Lung (tissue), 9 donors: ENCODE measurements at regions not wholly inside any gene's neighbourhood (a gene's known extent, or its start where the extent isn't known, plus 50 kb on each side); places are given as distances from the start of the nearest gene placed in this dataset.
"Not testable (repeated sequence)": the region's sequence is repeated elsewhere in the genome, so short reads cannot be mapped to it uniquely, and the experiment has no call there.

Source experiments
- ATAC-seq: fragments of 200-7000 bp; cut with Tn5 transposase; one replicate; pipeline ENCODE4 v1.9.1; 2020; ENCODE audit warnings: moderate number of reproducible peaks; ENCODE audit not compliant: insufficient read depth, low FRiP score
- DNase-seq, 3 donors: peaks; one replicate each; pipeline ENCODE4 v3.0.0-alpha.2; 2013 to 2017
- H3K27ac ChIP-seq, 2 donors: one replicate each; pipeline ENCODE4 v1.5.1; 2013; ENCODE audit warnings: mild to moderate bottlenecking in 2 of 2, moderate library complexity in 2 of 2, control low read depth in 1 of 2, inconsistent platforms in 1 of 2, low read depth in 1 of 2, low read length in 1 of 2
- H3K27me3 ChIP-seq, 3 donors: one replicate each; pipeline ENCODE4 v1.5.1; 2013; ENCODE audit warnings: low read length in 2 of 3; ENCODE audit not compliant: control insufficient read depth in 3 of 3, insufficient read depth in 3 of 3
- H3K36me3 ChIP-seq, 4 donors: one replicate each; pipeline ENCODE4 v1.5.1; 2013; ENCODE audit warnings: low read length in 4 of 4, mild to moderate bottlenecking in 1 of 4, moderate library complexity in 1 of 4; ENCODE audit not compliant: control insufficient read depth in 4 of 4, insufficient read depth in 4 of 4
- H3K4me1 ChIP-seq, 5 donors: one replicate each; pipeline ENCODE4 v1.5.1; 2013; ENCODE audit warnings: low read length in 5 of 5, mild to moderate bottlenecking in 2 of 5, moderate library complexity in 1 of 5; ENCODE audit not compliant: control insufficient read depth in 5 of 5, insufficient read depth in 5 of 5
- H3K4me3 ChIP-seq: one replicate; pipeline ENCODE4 v1.5.1; 2013; ENCODE audit warnings: mild to moderate bottlenecking, control low read depth, moderate library complexity
- H3K9ac ChIP-seq, 2 donors: one replicate each; pipeline ENCODE4 v1.5.1; 2013; ENCODE audit warnings: low read length in 2 of 2, control low read depth in 1 of 2; ENCODE audit not compliant: insufficient read depth in 1 of 2
- H3K9me3 ChIP-seq, 4 donors: one replicate each; pipeline ENCODE4 v1.5.1; 2013; ENCODE audit warnings: low read length in 3 of 4, mild to moderate bottlenecking in 1 of 4, moderate library complexity in 1 of 4; ENCODE audit not compliant: control insufficient read depth in 4 of 4, insufficient read depth in 3 of 4
- WGBS, 2 donors: extraction: QIAGEN DNeasy Blood & Tissue Kit; methylation state at CpG; one replicate each; pipeline ENCODE4 v1.1.7; 2013; 5-methylcytosine and 5-hydroxymethylcytosine counted together
- donor health status: Bipolar disorder and iron deficiency.
- donor health status: healthy.
- donor health status: DM: yes; HTN: yes; CAD: no.

GRCh38 chr21:6553505-6554376, 3967.6 kb upstream of the TPTE start:
- not testable (repeated sequence) for H3K4me3 ChIP-seq, H3K9ac ChIP-seq, H3K27ac ChIP-seq, H3K9me3 ChIP-seq, H3K27me3 ChIP-seq, H3K36me3 ChIP-seq, H3K4me1 ChIP-seq, ATAC-seq, DNase-seq
- no CpG with 5 or more reads among the region's 24 CpGs for WGBS, 2 donors

GRCh38 chr21:6554377-6554864, 3967.0 kb upstream of the TPTE start:
- H3K36me3 ChIP-seq, H3K9ac ChIP-seq, H3K9me3 ChIP-seq, ATAC-seq, H3K27me3 ChIP-seq, H3K27ac ChIP-seq, H3K4me1 ChIP-seq, H3K4me3 ChIP-seq, DNase-seq: not testable (repeated sequence)
- no CpG with 5 or more reads among the region's 9 CpGs for whole genome bisulfite sequencing, 2 donors

GRCh38 chr21:6556516-6556915, 3964.9 kb upstream of the TPTE start:
- DNase-seq, H3K27ac ChIP-seq, ATAC-seq, H3K4me1 ChIP-seq, H3K9me3 ChIP-seq, H3K27me3 ChIP-seq, H3K9ac ChIP-seq, H3K36me3 ChIP-seq, H3K4me3 ChIP-seq: not testable (repeated sequence)
- no CpG with 5 or more reads among the region's 3 CpGs for WGBS, 2 donors

GRCh38 chr21:6557415-6557814, 3964.0 kb upstream of the TPTE start:
- not testable (repeated sequence) for H3K4me3 ChIP-seq, ATAC-seq, H3K9me3 ChIP-seq, H3K4me1 ChIP-seq, H3K36me3 ChIP-seq, H3K9ac ChIP-seq, H3K27ac ChIP-seq, DNase-seq, H3K27me3 ChIP-seq
- WGBS, 2 donors: 93% methylated on average over 5 of the region's 14 CpGs; no CpG with 5 or more reads in 1 of the 2 donors

GRCh38 chr21:6561168-6561567, 3960.2 kb upstream of the TPTE start:
- not testable (repeated sequence) for DNase-seq, H3K9me3 ChIP-seq, ATAC-seq, H3K4me3 ChIP-seq, H3K9ac ChIP-seq, H3K4me1 ChIP-seq, H3K27me3 ChIP-seq, H3K27ac ChIP-seq, H3K36me3 ChIP-seq
- WGBS, 2 donors: 67% methylated on average over 3 of the region's 10 CpGs; no CpG with 5 or more reads in 1 of the 2 donors

GRCh38 chr21:6561578-6561977, 3959.8 kb upstream of the TPTE start:
- not testable (repeated sequence) for H3K36me3 ChIP-seq, H3K27me3 ChIP-seq, H3K4me3 ChIP-seq, H3K4me1 ChIP-seq, ATAC-seq, H3K9me3 ChIP-seq, DNase-seq, H3K27ac ChIP-seq, H3K9ac ChIP-seq
- WGBS, 2 donors: no CpG with 5 or more reads among the region's 9 CpGs

GRCh38 chr21:6564543-6565166, 3956.7 kb upstream of the TPTE start:
- H3K36me3 ChIP-seq, H3K27me3 ChIP-seq, ATAC-seq, H3K4me3 ChIP-seq, H3K9me3 ChIP-seq, DNase-seq, H3K27ac ChIP-seq, H3K9ac ChIP-seq, H3K4me1 ChIP-seq: not testable (repeated sequence)
- 0 to 20% methylated on average over 3 to 10 of the region's 44 CpGs for WGBS, 2 donors
